ENCODE measurements at regions not wholly inside any gene's neighbourhood (a gene's known extent, or its start where the extent isn't known, plus 50 kb on each side); places are given as distances from the start of the nearest gene placed in this dataset.
"Not testable (repeated sequence)": the region's sequence is repeated elsewhere in the genome, so short reads cannot be mapped to it uniquely, and the experiment has no call there.

DNA sequence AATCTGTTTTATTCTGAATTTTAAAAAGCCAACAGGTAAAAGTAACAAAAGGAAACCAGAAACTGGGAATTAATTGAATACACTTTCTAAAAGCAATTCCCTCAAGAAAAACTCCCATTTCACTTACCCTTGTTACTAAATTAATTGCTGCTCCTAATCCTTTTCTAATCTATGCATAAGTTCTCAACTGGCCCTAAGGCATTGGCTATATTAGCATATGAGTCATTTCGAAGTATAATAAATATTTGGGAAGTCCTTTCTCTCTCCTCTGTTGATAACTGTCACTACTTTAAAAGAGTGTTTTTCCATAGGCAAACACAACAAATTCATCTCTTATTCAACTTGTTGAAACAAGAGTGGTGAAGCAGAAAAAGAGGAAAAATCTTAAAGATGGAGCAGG is 486.5 kb upstream of the HTR2C start:
- no peak for DNase-seq (ENCODE audit: extremely low read depth, low read depth)

DNA sequence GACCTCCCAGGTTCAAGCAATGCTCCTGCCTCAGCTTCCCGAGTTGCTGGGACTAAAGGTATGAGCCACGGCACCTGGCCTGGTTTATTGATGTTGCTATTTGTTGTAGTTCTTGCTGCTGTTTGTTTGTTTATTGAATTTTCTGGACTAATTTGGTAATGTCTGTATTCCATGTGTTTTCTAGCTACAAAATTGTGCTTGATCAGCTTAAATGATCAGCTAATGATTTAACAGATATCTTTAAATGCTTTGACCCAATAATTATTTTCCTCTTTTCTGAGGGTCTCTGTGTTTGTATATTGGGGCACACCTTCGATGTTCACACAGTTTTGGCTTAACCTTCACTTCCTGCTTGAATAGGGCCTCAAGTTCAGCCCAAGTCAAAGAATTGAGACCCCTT is 488.1 kb upstream of the HTR2C start:
- DNase-seq (ENCODE audit: extremely low read depth, low read depth): no peak

DNA sequence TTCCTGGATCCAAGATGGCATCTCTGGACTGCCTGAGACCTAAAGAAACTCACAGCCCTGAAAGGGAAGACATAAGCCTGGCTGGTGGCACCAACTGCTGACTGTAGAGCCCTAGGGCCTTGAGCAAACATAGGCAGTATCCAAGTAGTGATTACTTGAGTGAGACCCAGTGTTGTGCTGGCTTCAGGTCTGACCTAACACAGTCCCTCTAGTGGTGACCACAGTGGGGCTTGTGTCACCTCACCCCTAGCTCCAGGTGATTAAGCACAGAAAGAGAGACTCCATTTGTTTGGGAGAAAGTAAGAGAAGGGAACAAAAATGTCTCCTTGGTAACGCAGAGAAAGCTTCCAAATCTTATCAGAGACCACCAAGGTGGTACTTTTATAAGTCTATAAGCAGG is 496.3 kb upstream of the HTR2C start:
- no peak for DNase-seq (ENCODE audit: extremely low read depth, low read depth)

DNA sequence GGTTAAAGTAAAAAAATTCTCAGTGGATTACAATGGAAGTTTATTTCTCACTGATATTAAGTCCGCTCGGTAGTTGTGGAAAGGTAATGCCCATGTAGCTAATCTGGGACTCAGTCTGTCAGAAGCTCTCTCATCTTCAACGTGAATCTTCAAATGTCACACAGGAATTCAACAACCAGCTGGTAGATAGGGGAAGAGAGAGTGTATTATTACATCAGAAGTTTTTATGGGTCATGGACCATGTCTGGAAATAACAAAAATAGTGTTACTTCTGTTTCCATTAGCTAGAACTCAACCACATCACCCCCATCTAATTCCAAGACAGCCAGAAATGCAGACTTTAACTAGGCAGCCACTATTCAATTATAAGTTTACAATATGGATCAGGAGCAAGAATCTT is 506.1 kb upstream of the HTR2C start:
- DNase-seq (ENCODE audit: extremely low read depth, low read depth): no peak

DNA sequence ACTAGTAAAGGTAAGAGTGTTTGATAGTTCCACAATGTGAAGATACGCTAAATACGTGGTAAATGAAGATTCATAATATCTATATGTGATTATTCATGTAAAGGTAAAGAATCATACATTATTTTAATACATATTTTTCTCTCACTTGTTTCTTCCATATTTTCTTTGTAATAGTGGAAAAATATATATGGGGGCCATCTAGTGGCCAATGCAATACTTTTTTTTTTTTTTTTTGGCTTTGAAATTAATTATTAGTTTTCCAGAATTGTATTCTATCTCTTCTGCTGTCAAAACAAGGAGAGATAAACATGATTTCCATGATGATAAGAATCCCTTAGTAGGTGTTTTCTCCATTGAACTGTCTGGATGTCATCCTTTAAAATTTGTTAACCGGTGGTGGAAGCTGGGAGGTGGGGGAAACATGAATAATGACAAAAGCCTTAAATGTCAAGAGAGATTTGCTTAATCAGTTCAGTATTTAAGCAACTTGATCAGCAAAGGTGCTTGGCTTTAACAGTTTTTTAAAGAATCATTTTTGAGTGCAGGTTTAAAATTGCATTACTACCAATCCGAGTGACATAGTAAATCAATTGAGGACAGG is 508.7 kb upstream of the HTR2C start:
- DNase-seq (ENCODE audit: extremely low read depth, low read depth): no peak

DNA sequence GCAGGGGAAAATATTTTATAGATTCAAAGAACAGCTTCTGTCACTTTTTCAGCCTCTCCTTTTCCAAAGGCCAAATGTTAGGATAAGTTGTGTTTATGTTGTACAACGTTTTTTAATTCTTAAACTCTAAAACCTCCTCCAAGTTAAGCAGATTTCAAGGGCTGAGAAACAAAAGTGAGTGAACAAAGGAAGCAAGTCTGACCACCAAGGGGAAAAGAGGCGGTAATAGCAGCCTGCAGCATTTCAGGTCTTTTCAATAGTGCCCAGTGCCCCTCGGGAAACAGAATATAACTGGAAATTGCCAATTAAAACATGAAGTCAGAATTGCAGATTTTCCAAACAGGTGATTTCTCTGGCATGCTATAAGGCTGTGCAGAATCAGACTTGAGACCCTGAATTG is 510.0 kb upstream of the HTR2C start:
- no peak for DNase-seq (ENCODE audit: extremely low read depth, low read depth)

DNA sequence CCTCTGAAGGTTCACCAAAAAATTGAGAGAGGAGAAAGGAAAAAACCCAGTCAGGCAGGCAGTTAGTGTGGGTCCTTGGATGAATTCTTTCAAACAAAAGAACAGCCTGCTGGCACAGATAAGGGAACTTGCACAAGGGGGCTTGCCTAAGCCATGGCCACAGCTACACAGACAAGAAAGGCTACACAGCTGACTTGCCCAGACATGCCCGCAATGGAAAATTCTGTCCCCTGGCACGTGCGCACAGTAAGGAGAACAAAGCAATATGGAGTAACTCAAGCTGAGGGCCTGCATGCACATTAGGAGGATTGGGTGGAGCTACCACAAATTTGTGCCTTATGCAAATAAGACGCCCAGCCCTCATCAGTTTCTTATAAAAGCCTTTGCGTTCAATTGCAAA is 512.5 kb upstream of the HTR2C start:
- DNase-seq (ENCODE audit: extremely low read depth, low read depth): no peak

DNA sequence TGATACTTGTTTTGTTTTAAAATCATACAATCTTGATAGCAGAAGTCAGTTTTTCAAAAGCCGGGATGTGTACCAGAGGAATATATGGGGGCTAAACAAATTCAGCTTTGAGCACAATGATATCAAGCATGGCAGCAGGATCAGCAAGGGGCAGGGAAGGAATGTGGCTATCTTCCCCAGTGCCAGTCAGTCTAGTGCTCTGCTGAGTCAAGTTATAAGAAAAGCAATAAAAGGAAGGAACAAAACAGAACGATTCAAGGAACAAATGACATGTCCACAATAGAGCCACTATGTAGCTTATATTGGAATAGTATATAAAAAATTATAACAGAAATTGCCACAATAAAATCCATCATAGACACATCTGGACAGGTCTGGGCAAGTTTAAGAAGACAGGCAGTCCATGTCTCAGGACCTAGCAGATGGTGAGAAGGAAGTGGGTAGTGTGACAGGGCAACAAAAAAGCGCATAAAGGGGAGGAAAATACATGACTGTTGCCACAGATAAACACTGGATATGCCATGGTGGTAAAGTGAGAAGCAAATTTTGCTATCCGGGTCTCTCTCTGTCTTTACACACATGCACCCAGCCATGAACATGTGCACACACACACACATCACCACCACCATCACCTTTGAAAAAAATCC is 518.2 kb upstream of the HTR2C start:
- DNase-seq (ENCODE audit: extremely low read depth, low read depth): no peak

DNA sequence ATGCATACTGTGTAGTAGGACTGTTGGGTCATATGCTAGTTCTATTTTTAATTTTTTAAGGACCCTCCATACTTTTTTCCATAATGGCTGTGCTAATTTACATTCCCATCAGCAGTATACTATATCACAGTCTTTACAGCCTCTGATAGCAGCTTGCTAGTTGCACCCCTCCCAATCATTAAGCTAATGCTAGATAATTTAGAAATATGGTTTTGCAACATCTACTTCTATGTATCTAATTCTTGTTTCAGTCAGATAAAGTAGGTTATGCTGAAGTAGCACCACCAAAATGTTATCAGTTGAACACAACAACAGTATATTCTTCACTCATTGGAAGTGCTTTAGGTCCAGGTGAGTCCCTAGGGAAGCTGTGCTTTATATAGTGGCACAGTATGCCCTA is 522.7 kb upstream of the HTR2C start:
- no peak for DNase-seq (ENCODE audit: extremely low read depth, low read depth)

DNA sequence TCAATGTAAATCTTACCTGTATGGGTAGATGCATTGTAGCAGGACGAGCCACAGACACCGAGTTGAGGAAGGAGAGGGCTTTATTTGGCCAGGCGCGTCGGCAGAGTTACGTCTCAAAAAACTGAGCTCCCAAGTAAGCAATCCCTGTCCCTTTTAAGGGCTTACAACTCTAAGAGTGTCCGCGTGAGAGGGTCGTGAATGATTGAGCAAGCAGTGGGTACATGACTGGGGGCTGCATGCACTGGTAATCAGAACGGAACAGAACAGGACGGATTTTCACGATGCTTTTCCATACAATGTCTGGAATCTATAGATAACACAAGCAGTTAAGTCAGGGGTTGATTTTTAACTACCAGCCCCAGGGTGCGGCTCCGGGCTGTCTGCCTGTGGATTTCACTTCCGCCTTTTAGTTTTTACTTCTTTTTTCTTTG is 524.9 kb upstream of the HTR2C start:
- no peak for DNase-seq (ENCODE audit: extremely low read depth, low read depth)

DNA sequence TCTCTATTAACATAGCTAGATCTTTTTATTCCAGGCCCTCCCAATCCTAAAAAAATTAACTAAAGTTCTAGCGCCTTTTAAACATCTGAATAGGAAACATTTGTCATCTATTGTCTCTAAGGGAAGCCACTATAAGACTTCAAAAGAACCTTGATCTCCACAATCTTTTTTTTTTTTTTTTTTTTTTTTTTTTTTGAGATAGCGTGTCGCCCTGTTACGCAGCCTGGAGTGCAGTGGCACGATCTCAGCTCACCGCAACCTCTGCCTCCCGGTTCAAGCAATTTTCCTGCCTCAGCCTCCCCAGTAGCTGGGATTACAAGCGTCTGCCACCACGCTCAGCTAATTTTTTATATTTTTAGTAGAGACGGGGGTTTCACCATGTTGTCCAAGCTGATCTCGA is 526.5 kb upstream of the HTR2C start:
- DNase-seq (ENCODE audit: extremely low read depth, low read depth): not testable (repeated sequence)

DNA sequence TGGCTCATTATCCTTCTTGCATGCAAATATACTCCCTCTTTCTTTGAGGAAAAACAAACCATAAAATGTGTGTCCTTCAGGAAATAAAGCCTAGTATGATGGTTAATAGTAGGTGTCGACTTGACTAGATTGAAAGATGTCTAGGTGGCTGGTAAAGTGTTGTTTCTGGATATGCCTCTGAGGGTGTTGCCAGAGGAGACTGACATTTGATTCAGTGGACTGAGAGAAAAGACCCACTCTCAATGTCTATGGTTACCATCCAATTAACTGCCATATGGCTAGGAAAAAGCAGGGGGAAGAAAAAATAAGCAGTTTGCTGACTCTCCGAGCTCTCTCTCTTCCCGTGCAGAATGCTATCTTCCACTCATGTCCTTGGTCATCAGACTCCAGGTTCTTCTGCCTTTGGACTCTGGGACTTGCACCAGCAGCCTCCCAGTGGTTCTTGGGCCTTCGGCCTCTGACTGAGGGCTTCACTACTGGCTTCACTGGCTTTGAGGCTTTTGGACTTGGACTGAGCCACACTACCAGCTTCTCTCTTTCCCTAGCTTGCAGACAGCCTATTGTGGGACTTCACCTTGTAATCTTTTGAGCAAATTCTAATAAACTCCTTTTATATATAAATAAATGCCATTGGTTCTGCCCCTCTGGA is 532.1 kb upstream of the HTR2C start:
- DNase-seq (ENCODE audit: extremely low read depth, low read depth): no peak

DNA sequence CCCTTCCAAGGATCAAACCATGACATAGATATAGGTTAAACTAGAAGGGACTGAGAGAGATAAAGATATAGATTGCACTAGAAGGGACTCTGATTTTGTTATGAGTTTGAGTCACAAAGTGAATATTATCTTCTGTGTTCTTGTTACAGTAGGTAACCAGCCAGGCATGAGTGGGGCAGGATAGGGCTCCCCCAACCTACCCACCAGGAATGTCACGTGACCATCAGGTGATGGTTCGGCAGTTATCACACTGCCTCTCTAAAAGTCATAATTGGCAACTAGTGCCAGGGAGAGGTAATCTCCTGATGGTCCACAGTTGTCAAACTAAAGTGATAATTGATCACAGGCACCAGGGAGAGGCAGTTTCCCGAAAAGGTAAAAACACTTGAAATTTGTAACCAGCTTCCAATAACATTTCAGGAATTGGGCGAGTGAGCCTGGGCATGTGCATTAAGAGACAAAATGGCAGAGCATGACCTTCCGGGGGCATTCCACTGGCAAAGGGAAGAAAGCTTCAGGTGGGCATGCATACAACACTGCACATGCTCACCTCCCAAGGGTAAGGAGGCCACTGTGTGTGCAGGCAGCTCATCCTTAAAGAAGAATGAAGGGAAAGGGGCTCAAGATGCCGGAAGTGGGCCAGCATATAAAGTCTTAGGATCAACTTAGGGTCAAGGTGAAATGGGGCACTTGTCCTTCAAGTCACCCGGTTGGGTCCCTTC is 533.6 kb upstream of the HTR2C start:
- no peak for DNase-seq (ENCODE audit: extremely low read depth, low read depth)

DNA sequence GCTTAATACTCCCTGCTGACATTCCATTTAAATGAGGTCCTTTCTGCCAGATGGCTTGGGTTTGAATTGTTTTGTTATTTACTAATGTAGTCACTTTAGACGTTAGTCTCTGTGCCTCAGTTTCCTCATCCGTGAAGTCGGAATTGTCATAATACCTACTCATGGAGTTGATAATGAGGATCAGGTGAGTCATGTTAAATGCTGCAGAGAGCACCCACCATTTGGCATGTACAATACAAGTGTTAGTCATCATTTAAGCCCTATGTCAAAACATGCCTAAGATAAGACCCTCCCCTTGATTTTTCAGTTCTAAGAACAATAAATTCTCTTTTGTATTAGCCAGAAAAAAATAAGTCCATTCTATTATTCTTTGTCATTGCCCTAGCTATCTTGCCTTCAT is 534.8 kb upstream of the HTR2C start:
- DNase-seq (ENCODE audit: extremely low read depth, low read depth): no peak

DNA sequence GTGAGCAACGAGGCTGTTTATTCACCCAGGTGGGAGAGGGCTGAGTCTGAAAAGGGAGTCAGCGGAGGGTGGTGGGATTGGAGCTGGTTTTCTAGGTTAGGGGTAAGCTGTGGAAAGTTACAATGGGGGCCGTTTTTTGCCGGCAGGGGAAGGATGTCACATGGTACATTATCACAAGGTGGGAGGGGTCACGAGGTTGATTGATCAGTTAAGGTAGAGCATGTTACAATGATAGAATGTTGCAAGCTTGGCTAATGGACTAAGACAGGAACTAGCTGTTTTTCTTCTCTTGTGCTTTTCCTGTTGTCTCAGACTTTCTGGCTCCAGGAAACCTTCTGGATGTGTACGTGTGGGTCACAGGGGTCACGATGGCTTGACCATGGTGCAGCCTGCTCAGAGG is 536.3 kb upstream of the HTR2C start:
- no peak for DNase-seq (ENCODE audit: extremely low read depth, low read depth)

DNA sequence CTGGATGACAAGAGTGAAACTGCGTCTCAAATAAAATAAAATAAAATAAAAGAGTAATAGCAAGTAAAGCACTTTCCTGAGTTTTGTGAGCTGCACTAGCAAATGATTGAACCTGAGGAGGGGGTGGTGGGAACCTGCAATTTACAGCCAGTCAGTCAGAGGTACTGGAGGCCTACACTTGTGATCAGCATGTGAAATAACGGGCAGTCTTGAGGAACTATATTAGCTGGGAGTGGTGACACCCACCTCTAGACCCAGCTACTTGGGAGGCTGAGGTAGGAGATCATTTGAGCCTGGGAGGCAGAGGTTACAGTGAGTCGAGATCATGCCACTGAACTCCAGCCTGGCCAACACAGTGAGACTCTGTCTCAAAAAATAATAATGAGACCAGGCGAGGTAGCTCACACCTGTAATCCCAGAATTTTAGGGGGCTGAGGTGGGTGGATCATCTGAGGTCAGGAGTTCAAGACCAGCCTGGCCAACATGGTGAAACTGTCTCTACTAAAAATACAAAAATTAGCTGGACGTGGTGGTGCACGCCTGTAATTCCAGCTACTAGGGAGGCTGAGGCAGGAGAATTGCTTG is 537.1 kb upstream of the HTR2C start:
- no peak for DNase-seq (ENCODE audit: extremely low read depth, low read depth)

DNA sequence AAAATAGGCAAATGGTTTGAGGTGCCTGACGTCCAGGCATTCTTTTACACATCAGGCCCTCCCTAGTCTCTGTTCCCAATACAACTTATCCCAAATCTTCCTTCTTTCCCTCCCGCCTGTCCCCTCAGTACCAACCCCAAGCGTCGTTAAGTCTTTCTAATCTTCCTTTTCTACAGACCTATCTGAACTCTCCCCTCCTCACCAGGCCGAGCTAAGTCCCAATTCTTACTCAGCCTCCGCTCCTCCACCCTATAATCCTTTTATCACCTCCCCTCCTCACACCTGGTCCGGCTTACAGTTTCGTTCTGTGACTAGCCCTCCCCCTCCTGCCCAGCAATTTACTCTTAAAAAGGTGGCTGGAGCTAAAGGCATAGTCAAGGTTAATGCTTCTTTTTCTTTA is 542.4 kb upstream of the HTR2C start:
- DNase-seq (ENCODE audit: extremely low read depth, low read depth): not testable (repeated sequence)

DNA sequence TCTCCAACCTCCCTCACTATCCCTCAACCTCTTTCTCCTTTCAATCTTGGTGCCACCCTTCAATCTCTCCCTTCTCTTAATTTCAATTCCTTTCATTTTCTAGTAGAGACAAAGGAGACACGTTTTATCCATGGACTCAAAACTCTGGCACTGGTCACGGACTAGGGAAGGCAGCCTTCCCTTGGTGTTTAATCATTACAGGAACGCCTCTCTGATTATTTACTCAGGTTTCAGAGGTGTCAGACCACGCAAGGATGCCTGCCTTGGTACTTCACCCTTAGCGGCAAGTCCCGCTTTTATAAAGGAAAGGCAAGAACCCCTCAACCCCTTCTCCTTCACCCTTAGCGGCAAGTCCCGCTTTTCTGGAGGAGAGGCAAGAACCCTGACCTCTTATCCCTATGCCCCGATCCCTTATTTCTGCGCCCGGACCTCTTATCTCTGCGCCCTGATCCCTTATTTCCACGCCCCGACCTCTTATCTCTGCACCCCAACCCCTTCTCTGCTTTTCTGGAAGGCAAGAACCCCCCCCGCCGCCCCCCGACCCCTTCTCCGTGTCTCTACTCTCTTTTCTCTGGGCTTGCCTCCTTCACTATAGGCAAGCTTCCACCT is 543.1 kb upstream of the HTR2C start:
- not testable (repeated sequence) for DNase-seq (ENCODE audit: extremely low read depth, low read depth)

DNA sequence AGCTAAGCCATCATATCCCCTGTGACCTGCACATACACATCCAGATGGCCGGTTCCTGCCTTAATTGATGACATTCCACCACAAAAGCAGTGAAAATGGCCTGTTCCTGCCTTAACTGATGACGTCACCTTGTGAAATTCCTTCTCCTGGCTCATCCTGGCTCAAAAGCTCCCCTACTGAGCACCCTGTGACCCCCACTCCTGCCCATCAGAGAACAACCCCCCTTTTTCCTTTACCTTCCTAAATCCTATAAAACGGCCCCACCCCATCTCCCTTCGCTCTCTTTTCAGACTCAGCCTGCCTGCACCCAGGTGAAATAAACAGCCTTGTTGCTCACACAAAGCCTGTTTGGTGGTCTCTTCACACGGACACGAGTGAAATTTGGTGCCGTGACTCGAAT is 543.8 kb upstream of the HTR2C start:
- DNase-seq (ENCODE audit: extremely low read depth, low read depth): not testable (repeated sequence)

DNA sequence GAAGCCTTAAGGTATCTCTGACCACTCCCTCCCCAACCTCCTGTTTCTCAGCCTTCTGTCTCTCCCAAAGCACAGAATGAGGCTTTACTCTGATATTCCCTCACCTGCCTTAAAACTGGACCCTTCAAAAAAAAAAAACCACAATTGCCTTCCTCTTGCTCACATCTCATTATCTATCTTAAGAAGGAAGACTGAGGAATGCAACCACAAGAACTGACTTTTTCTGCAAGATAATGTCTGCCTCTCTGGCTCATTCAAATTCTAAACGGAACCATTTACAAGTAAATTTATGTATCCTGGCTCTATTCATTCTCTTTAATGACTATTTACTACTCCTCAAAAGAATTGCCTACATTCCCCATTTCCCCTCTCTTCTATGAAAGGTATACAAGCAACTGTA is 545.5 kb upstream of the HTR2C start:
- no peak for DNase-seq (ENCODE audit: extremely low read depth, low read depth)

DNA sequence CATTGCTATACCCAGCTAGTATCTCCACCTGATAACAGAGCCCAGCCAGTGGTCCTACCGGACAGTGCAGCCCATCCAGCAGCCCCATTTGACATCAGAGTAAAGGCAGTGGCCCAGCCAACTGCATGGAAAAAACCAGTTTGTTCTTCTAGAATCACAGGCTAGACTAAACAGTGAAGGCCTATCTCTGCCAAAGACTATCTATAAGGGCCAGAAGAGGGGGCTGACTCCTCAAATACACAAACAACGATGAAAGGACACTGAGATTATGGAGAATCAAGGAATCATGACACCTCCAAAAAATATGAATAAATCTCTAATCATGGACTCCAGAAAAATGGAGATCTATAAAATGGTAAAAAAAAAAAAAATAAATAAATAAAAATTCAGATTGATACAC is 546.4 kb upstream of the HTR2C start:
- no peak for DNase-seq (ENCODE audit: extremely low read depth, low read depth)
